NCI-H146 treated with DMSO at 0.1 percent for 48 hours (cell line): ENCODE measurements at regions not wholly inside any gene's neighbourhood (a gene's known extent, or its start where the extent isn't known, plus 50 kb on each side); places are given as distances from the start of the nearest gene placed in this dataset.

Source experiments
- DNase-seq: peaks from one replicate; lab custom pipeline; 2025; ENCODE audit not compliant: unreplicated experiment; lab: John Stamatoyannopoulos, UW

GRCh38 chr4:26020083-26020668 is 106.2 kb downstream of the SMIM20 start:
- no peak for DNase-seq

- DNase-seq, result no peak
Measured at GRCh38 chr4:26020881-26021280, 106.9 kb downstream of the SMIM20 start.

- DNase-seq, result no peak
Measured at GRCh38 chr4:26021417-26022345, 107.7 kb downstream of the SMIM20 start.

- DNase-seq, result peak; percentile 52
Measured at GRCh38 chr4:26022346-26023202, 108.6 kb downstream of the SMIM20 start.

GRCh38 chr4:26023203-26023972 is 109.4 kb downstream of the SMIM20 start:
- no peak for DNase-seq

GRCh38 chr4:26024079-26024478 is 110.1 kb downstream of the SMIM20 start:
- DNase-seq, result no peak

GRCh38 chr4:26028133-26028792 is 114.2 kb downstream of the SMIM20 start:
- DNase-seq, result no peak

DNA sequence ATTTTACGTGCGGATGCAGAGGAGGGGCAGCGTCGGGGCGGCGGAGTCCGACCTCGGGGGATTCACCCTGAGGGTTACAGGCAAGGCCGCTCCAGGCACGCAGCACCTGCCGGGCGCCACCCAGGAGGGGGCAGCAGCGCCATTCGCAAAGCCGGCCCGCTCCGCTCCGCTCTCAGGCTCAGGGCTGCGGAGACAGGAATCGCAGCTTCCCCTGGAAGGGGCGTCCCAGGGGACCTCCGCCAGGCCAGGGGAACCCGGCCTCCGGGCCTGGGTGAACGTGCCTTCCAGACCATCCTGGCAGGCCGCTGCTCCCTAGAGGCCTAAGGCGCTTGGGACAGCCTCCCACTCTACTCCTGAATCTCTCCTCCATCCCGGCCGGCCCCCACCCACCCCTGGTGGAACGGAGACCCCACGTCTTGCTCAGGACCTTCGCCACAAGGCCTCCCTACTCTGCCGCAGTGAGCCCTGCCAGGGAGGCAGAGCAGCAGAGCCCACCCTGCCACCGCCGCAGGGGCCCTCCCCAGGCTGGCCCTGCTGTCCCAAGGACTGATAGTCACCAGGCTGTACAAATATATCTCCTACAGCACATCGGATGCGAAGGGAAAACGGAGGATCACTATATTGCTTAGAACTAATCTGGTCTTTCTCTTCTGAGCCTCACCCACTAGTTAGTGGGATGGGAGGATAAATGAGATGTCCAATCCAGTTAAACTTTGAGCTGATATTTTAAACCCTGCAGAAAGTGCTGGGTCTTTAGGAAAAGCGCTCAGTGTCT is 115.0 kb downstream of the SMIM20 start:
- no peak for DNase-seq

GRCh38 chr4:26029568-26030131 is 115.6 kb downstream of the SMIM20 start:
- no peak for DNase-seq

- no peak for DNase-seq
Measured at GRCh38 chr4:26030260-26030667, 116.2 kb downstream of the SMIM20 start.

DNA sequence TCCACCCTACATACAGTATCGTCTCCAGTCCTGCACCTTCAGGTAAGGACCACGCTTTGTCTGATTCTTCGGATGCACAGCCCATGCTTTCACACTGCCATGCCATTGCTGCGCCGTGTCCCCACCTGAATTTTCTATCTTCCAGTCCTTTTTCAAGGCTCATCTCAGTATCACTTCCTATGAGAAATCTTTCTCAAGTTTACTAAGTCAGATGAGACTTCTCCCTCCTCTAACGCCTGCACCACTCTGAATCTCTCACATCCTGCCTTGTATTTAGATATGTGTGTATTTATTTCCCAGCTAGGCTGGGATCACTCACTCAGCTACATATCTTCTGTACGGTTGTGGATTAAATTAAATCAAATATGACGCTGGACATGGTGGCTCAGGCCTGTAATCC is 116.8 kb downstream of the SMIM20 start:
- DNase-seq, result no peak

- DNase-seq, result no peak
Measured at GRCh38 chr4:26031704-26032103, 117.7 kb downstream of the SMIM20 start.

- DNase-seq, result no peak
Measured at GRCh38 chr4:26032142-26032541, 118.1 kb downstream of the SMIM20 start.

DNA sequence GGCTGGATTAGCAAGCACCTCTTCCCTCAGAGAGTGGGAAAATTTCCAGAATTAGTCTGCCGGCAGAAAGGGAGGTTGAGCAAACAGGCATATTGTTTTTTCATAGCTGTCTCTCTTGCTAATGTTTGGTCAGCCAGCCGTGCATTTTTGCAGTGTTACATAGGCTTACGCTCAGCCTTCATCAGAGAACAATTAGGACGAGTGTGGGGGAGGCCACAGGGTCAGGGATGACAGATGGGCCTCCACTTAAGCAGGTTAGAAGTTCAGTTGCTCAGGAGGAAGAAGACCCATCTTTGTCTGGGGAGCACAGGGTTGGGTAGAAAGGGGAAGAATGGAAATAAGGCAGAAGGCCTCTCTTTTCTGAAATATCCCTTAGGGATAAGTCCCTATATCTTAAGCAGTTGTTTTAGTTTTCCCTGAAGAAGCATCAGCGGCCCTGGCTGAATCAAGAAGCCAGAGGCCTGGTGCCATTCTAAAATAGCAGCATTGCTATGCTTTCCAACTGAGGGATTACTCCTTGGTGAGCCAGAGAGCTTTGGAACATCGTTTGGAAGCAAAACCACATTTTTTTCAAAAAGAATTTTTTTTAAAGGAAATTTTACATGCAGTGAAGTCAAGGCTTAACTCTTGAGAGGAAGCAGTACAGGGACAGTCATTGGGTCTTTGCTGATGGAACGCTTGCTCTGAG is 118.8 kb downstream of the SMIM20 start:
- DNase-seq, result no peak

- no peak for DNase-seq
Measured at GRCh38 chr4:26033389-26033788, 119.4 kb downstream of the SMIM20 start.

DNA sequence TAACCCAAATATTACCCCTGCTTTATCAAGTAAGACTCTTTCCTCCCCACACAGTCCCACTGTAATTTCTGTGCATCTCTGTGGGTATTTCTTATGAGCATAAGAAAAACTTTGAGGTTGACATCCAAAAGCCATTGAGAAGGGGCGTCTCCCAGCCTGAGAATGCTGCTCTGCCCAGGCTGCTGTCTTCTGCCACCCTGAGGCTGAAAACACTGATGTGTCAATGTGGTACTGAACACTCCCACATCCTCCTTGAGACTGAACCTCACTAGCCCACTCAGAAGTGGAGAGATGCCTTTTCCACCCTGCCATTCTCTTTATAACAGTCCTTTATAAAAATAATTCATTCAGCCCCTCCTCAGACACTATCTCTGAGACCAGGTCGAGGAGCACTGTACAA is 120.8 kb downstream of the SMIM20 start:
- no peak for DNase-seq

DNA sequence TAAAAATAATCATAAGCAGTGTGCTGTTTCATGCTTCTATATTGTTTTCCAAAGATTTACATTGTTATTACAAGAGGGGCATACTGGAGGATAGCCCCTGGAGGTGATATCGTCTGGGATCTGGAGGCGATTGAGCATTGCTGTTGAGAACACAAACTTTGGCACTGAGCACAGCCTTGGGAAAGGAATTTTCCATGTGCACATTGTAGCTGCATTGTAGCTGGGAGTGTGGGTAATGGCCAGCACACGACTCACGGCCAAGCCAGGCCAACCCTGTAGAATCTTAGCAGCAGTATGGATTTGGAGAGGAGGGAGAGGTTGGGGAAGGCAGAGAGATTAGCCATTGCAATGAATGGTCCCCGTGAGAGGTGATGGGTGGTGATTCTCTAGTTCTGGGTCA is 121.9 kb downstream of the SMIM20 start:
- DNase-seq, result no peak

GRCh38 chr4:26039639-26040359 is 125.8 kb downstream of the SMIM20 start:
- no peak for DNase-seq
